ENCODE measurements at regions not wholly inside any gene's neighbourhood (a gene's known extent, or its start where the extent isn't known, plus 50 kb on each side); places are given as distances from the start of the nearest gene placed in this dataset.

- Histone ChIP-seq H3K27me3 (replicated peaks in 1 of 4; ENCODE audit: control extremely low read depth in 1 of 4, control insufficient read depth in 3 of 4, insufficient read depth in 4 of 4, low read length in 3 of 4) (no peaks in the 10 kb centered on the region), H3K36me3 (replicated peaks in 1 of 2; ENCODE audit: control extremely low read depth in 1 of 2, control insufficient read depth in 1 of 2, extremely low read depth in 1 of 2, insufficient read depth in 2 of 2, low read length in 1 of 2) (no peaks in the 10 kb centered on the region), H3K4me3 (ENCODE audit: control extremely low read depth in 1 of 5, extremely low read depth in 1 of 5, insufficient read depth in 1 of 5, low read depth in 2 of 5, low read length in 4 of 5) (no peak overlapping the region), H3K9ac (ENCODE audit: low read length) (no peak overlapping the region), H3K4me1 (ENCODE audit: control insufficient read depth in 2 of 2, insufficient read depth in 2 of 2, low read length in 2 of 2) (no peaks in the 10 kb centered on the region), H3K4me2 (replicated peaks; ENCODE audit: low read depth, low read length, poor library complexity, severe bottlenecking) (no peak overlapping the region), H3K79me2 (ENCODE audit: control insufficient read depth, insufficient read depth, low read length) (no peaks in the 10 kb centered on the region), H2AFZ (ENCODE audit: insufficient read depth, low read depth, low read length, poor library complexity, severe bottlenecking) (no peak overlapping the region), H3K27ac (ENCODE audit: low read length in 2 of 2) (no peak overlapping the region), H4K20me1 (ENCODE audit: control insufficient read depth, insufficient read depth, low read length, poor library complexity, severe bottlenecking) (no peaks in the 10 kb centered on the region), H3K9me3 (ENCODE audit: control extremely low read depth in 1 of 3, control insufficient read depth in 2 of 3, insufficient read depth in 1 of 3, low read length in 2 of 3) (no peaks in the 10 kb centered on the region)
- ChIA-PET CTCF (interaction anchor here (0.7 kb wide), 1 partner anchor 165 kb away, joined by 3 read pairs; no protein-coding TSS in a partner anchor), POLR2A (no interaction called here)
- Mint-ChIP-seq H3K9me3 (ENCODE audit: insufficient read depth) (no peaks in the 10 kb centered on the region), H3K27ac (no peak overlapping the region), H3K4me3 (no peak overlapping the region), H3K27me3 (no peaks in the 10 kb centered on the region), H3K4me1 (no peaks in the 10 kb centered on the region)
- TF ChIP-seq EZH2 (IDR thresholded peaks at IDR 0.05; ENCODE audit: borderline replicate concordance, insufficient read depth, low read depth, low read length, poor library complexity, severe bottlenecking): no peak
- no peak for TF ChIP-seq CTCF (IDR thresholded peaks at IDR 0.05)
- intact Hi-C loops (cut with micrococcal nuclease): no loop called here
- no CpG with 5 or more reads among the region's 1 CpG for WGBS (ENCODE audit: insufficient coverage)
- ATAC-seq (ENCODE audit: low read depth): no peak
- no peak for DNase-seq
Observed at GRCh38 chr4:110735686-110736085, 112.8 kb upstream of the PITX2 start.

DNA sequence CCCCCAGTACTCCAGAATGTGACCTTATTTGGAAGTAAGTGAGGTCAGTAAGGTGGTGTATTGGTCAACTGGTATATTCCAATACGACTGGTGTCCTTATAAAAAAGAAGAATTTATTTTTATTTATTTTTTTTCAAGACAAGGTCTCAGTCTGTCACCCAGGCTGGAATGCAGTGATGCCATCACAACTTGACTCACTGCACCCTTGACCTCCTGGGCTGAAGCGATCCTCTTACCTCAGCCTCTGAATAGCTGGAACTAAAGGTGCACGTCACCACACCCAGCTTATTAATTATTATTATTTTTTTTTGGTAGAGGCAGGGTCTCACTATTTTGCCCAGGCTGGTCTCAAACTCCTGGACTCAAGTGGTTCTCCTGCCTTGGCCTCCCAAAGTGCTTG, 115.1 kb upstream of the PITX2 start:
- intact Hi-C loops (cut with micrococcal nuclease): no loop called here
- Histone ChIP-seq H3K36me3 (replicated peaks in 1 of 2; ENCODE audit: control extremely low read depth in 1 of 2, control insufficient read depth in 1 of 2, extremely low read depth in 1 of 2, insufficient read depth in 2 of 2, low read length in 1 of 2) (no peaks in the 10 kb centered on the region), H4K20me1 (ENCODE audit: control insufficient read depth, insufficient read depth, low read length, poor library complexity, severe bottlenecking) (no peaks in the 10 kb centered on the region), H3K27ac (ENCODE audit: low read length in 2 of 2) (no peak overlapping the region), H3K27me3 (replicated peaks in 1 of 4; ENCODE audit: control extremely low read depth in 1 of 4, control insufficient read depth in 3 of 4, insufficient read depth in 4 of 4, low read length in 3 of 4) (no peaks in the 10 kb centered on the region), H3K4me2 (replicated peaks; ENCODE audit: low read depth, low read length, poor library complexity, severe bottlenecking) (no peak overlapping the region), H3K79me2 (ENCODE audit: control insufficient read depth, insufficient read depth, low read length) (no peaks in the 10 kb centered on the region), H3K9me3 (ENCODE audit: control extremely low read depth in 1 of 3, control insufficient read depth in 2 of 3, insufficient read depth in 1 of 3, low read length in 2 of 3) (no peaks in the 10 kb centered on the region), H3K4me3 (ENCODE audit: control extremely low read depth in 1 of 5, extremely low read depth in 1 of 5, insufficient read depth in 1 of 5, low read depth in 2 of 5, low read length in 4 of 5) (no peak overlapping the region), H3K9ac (ENCODE audit: low read length) (no peak overlapping the region), H2AFZ (ENCODE audit: insufficient read depth, low read depth, low read length, poor library complexity, severe bottlenecking) (no peak overlapping the region), H3K4me1 (ENCODE audit: control insufficient read depth in 2 of 2, insufficient read depth in 2 of 2, low read length in 2 of 2) (no peaks in the 10 kb centered on the region)
- ATAC-seq (ENCODE audit: low read depth) (no peak), DNase-seq (no peak)
- CTCF ChIA-PET: no interaction called here
- TF ChIP-seq CTCF (IDR thresholded peaks at IDR 0.05) (no peak), EZH2 (IDR thresholded peaks at IDR 0.05; ENCODE audit: borderline replicate concordance, insufficient read depth, low read depth, low read length, poor library complexity, severe bottlenecking) (no peak)
- H3K27ac Mint-ChIP-seq: no peak overlapping the region
- POLR2A ChIA-PET: no interaction called here
- H3K9me3 Mint-ChIP-seq (ENCODE audit: insufficient read depth): no peaks in the 10 kb centered on the region
- H3K4me3 Mint-ChIP-seq: no peak overlapping the region
- WGBS (ENCODE audit: insufficient coverage): 80% methylated on average over 1 of the region's 3 CpGs
- H3K27me3 Mint-ChIP-seq: no peaks in the 10 kb centered on the region
- H3K4me1 Mint-ChIP-seq: no peaks in the 10 kb centered on the region

Data from B cell (primary cell).